Natural killer cell (primary cell): ENCODE measurements at regions not wholly inside any gene's neighbourhood (a gene's known extent, or its start where the extent isn't known, plus 50 kb on each side); places are given as distances from the start of the nearest gene placed in this dataset.

Experiments used
- ATAC-seq, 3 donors: fragments of 150-1000 bp in 2 of 3; fragments of 200-7000 bp in 1 of 3; cut with Tn5 transposase; 1 replicate in 1 of 3; 2 replicates in 2 of 3; pipeline ENCODE4 v1.10.0; 2021; ENCODE audit warnings: mild to moderate bottlenecking in 2 of 3, moderate library complexity in 2 of 3
- DNase-seq, 2 donors: peaks; one replicate each; pipeline versions ENCODE4 v3.0.0 to v3.0.0-alpha.2; 2013 to 2021; ENCODE audit warnings: mixed read lengths in 1 of 2
- H3K27ac ChIP-seq: one replicate; pipeline ENCODE4 v1.5.1; 2013; ENCODE audit warnings: mild to moderate bottlenecking, low read length
- H3K27me3 ChIP-seq: one replicate; pipeline ENCODE4 v1.6.1; 2013; ENCODE audit warnings: low read length; ENCODE audit not compliant: control insufficient read depth, insufficient read depth
- H3K36me3 ChIP-seq: one replicate; pipeline ENCODE4 v1.6.1; 2013; ENCODE audit warnings: low read length; ENCODE audit not compliant: control insufficient read depth, insufficient read depth
- H3K4me1 ChIP-seq: one replicate; pipeline ENCODE4 v1.6.1; 2013; ENCODE audit warnings: low read length; ENCODE audit not compliant: control insufficient read depth, insufficient read depth
- H3K4me3 ChIP-seq: one replicate; pipeline ENCODE4 v1.5.1; 2013; ENCODE audit warnings: low read length
- H3K9me3 ChIP-seq: one replicate; pipeline ENCODE4 v1.6.1; 2013; ENCODE audit warnings: low read length; ENCODE audit not compliant: control insufficient read depth, insufficient read depth
- H3K27ac Mint-ChIP-seq, 2 donors: one replicate each; pipeline ENCODE4 v1.8.0; 2022; ENCODE audit warnings: mild to moderate bottlenecking in 2 of 2, mixed read lengths in 2 of 2, moderate library complexity in 1 of 2
- H3K27me3 Mint-ChIP-seq, 2 donors: one replicate each; pipeline ENCODE4 v1.8.0; 2022; ENCODE audit warnings: low read depth in 2 of 2, mixed read lengths in 2 of 2
- H3K36me3 Mint-ChIP-seq: one replicate; pipeline ENCODE4 v1.8.0; 2022; ENCODE audit warnings: mixed read lengths
- H3K4me1 Mint-ChIP-seq, 2 donors: one replicate each; pipeline ENCODE4 v1.8.0; 2022; ENCODE audit warnings: mixed read lengths in 2 of 2
- H3K4me3 Mint-ChIP-seq: one replicate; pipeline ENCODE4 v1.8.0; 2022; ENCODE audit warnings: mild to moderate bottlenecking, moderate library complexity, mixed read lengths
- H3K9me3 Mint-ChIP-seq, 2 donors: one replicate each; pipeline ENCODE4 v1.8.0; 2022; ENCODE audit warnings: mixed read lengths in 2 of 2
- WGBS: methylation state at CpG from one replicate; pipeline ENCODE4 v1.1.7; 2013; ENCODE audit warnings: missing lambda C conversion rate; ENCODE audit not compliant: insufficient coverage; 5-methylcytosine and 5-hydroxymethylcytosine counted together
- intact Hi-C: fragments of 100-400 bp; cut with micrococcal nuclease; formaldehyde crosslinking; loops from one replicate; pipeline ENCODE4 v1.14.2; 2022
- TF ChIP-seq, protein P1 (sequence below): fragments of 200-600 bp; IDR thresholded peaks from one replicate; pipeline ENCODE4 v1.8.0; 2022; ENCODE audit warnings: antibody characterized with exemption

DNA sequence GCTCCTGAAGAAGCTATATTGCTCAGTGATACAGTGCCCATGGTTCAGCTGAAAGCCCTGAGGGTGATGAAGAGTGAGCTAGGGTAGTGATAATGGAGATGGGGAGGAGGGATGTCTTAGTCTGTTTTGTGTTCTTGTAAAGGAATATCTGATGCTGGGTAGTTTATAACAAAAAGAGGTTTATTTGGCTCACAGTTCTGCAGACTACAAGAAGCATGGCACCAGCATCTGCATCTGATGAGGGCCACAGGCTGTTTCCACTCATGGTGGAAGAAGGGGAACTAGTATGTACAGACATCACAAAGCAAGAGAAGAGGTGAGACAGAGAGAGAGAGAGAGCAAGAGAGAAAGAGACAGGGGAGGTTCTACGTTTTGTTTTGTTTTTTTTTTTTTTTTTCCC, 417.3 kb upstream of the TRIB2 start:
- Mint-ChIP-seq H3K36me3 (no peaks in the 10 kb centered on the region), H3K27me3 (peaks cover 16 to 25% of the 10 kb centered on the region in 2 donors), H3K27ac (no peak overlapping the region), H3K4me1 (peaks cover 29 to 42% of the 10 kb centered on the region in 2 donors), H3K9me3 (peaks cover 0 to 3% of the 10 kb centered on the region in 2 donors), H3K4me3 (no peak overlapping the region)
- ATAC-seq (no peak), DNase-seq (no peak)
- no peak overlapping the region for H3K27ac ChIP-seq
- peaks cover 5% of the 10 kb centered on the region for H3K9me3 ChIP-seq
- intact Hi-C loops, result loop anchor here (10.0 kb wide), 2 partner anchors 245 to 415 kb away; partner anchors contain the start of gene TRIB2
- peaks cover 10% of the 10 kb centered on the region for H3K4me1 ChIP-seq
- 88% methylated on average over 1 of the region's 1 CpG for WGBS
- H3K27me3 ChIP-seq, result peaks cover 3% of the 10 kb centered on the region
- no peaks in the 10 kb centered on the region for H3K36me3 ChIP-seq
- H3K4me3 ChIP-seq, result no peak overlapping the region
- TF ChIP-seq, protein P1, sequence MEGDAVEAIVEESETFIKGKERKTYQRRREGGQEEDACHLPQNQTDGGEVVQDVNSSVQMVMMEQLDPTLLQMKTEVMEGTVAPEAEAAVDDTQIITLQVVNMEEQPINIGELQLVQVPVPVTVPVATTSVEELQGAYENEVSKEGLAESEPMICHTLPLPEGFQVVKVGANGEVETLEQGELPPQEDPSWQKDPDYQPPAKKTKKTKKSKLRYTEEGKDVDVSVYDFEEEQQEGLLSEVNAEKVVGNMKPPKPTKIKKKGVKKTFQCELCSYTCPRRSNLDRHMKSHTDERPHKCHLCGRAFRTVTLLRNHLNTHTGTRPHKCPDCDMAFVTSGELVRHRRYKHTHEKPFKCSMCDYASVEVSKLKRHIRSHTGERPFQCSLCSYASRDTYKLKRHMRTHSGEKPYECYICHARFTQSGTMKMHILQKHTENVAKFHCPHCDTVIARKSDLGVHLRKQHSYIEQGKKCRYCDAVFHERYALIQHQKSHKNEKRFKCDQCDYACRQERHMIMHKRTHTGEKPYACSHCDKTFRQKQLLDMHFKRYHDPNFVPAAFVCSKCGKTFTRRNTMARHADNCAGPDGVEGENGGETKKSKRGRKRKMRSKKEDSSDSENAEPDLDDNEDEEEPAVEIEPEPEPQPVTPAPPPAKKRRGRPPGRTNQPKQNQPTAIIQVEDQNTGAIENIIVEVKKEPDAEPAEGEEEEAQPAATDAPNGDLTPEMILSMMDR, result no peak

DNA sequence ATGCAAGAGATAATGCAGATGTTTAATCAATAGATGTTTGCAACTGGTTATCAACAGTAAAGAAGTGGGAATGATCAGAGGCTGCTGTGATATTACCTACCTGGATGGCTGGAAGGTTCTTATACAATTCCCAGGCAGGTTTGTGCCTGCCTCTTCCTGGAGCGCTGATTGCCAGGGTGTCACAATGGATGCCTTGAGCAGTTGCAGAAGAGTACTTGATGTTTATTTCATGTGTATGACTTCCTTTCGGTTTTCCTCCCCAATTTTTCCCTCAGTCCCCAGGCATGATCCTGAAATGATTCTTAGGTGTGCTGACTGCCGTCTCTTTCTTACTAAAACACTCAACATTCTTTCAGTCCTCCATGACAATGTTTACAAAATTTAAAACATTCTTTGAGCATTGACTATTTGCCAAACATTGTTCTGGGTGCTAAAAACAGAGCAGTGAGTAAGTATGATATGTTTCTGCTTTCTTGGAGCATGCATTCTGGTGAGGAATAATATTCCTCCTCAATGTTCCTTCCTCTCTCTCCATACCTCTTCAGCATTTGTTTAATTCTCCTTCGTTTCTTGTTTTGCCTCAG, 416.6 kb upstream of the TRIB2 start:
- Histone ChIP-seq H3K4me3 (no peak overlapping the region), H3K36me3 (no peaks in the 10 kb centered on the region), H3K9me3 (peaks cover 5% of the 10 kb centered on the region), H3K27me3 (peaks cover 3% of the 10 kb centered on the region), H3K27ac (no peak overlapping the region), H3K4me1 (peaks cover 10% of the 10 kb centered on the region)
- Mint-ChIP-seq H3K27ac (no peak overlapping the region), H3K36me3 (no peaks in the 10 kb centered on the region), H3K27me3 (peaks cover 16 to 27% of the 10 kb centered on the region in 2 donors), H3K9me3 (peaks cover 0 to 3% of the 10 kb centered on the region in 2 donors), H3K4me3 (no peak overlapping the region), H3K4me1 (peaks cover 24 to 38% of the 10 kb centered on the region in 2 donors)
- intact Hi-C loops, result no loop called here
- TF ChIP-seq, protein P1, result no peak
- WGBS, result 98% methylated on average over 4 of the region's 4 CpGs
- DNase-seq (no peak), ATAC-seq (no peak)

DNA sequence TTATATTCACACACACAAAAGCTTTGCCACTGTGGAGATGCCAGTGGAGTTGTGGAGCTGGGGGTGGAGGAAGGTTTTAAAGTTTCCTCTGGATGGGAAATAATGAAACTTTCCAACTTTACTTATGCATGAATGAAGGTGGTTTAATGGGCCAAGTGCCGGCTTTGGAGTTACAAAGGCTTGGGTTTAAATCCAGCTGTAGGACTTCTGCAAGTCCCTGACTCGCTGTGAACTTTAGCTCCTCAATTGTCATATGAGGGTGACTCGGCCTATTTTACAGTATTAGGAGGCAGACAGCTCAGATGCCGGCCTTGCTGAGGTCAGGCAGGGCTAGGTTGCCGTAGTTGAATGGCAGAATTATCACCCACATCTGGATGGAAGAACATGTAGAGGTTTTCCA, 415.8 kb upstream of the TRIB2 start:
- peaks cover 3% of the 10 kb centered on the region for H3K27me3 ChIP-seq
- peaks cover 10% of the 10 kb centered on the region for H3K4me1 ChIP-seq
- H3K4me3 Mint-ChIP-seq, result no peak overlapping the region
- H3K4me3 ChIP-seq, result no peak overlapping the region
- intact Hi-C loops, result no loop called here
- H3K27ac Mint-ChIP-seq, result no peak overlapping the region
- no peak for ATAC-seq
- 95% methylated on average over 5 of the region's 5 CpGs for WGBS
- peaks cover 5% of the 10 kb centered on the region for H3K9me3 ChIP-seq
- H3K9me3 Mint-ChIP-seq, result peaks cover 0 to 3% of the 10 kb centered on the region in 2 donors
- H3K4me1 Mint-ChIP-seq, result peaks cover 22 to 29% of the 10 kb centered on the region in 2 donors
- DNase-seq, result no peak
- H3K36me3 Mint-ChIP-seq, result no peaks in the 10 kb centered on the region
- H3K27ac ChIP-seq, result no peak overlapping the region
- H3K36me3 ChIP-seq, result no peaks in the 10 kb centered on the region
- H3K27me3 Mint-ChIP-seq, result peaks cover 16 to 27% of the 10 kb centered on the region in 2 donors
- TF ChIP-seq, protein P1, result no peak

DNA sequence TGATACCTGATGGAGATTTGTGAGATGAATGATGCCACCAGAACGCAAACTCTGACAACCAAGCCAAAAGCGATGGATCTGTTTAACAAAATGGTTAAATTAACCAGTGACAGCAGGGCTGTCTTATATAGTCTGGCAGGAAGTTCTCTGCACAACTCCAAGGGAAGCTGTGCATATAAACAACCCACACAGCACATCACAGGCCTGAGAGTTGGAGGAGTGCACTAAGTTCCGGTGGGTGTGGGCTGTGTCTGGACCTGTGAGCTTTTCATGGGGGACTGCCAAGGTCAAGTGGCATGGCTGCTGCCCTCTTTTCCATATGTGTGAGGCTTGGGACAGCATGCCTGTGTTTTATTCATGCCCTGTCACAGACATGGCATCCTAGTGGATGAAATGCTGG, 414.6 kb upstream of the TRIB2 start:
- Mint-ChIP-seq H3K36me3 (no peaks in the 10 kb centered on the region), H3K4me3 (no peak overlapping the region), H3K27ac (no peak overlapping the region), H3K4me1 (peaks cover 19 to 27% of the 10 kb centered on the region in 2 donors), H3K27me3 (peaks cover 11 to 21% of the 10 kb centered on the region in 2 donors), H3K9me3 (no peaks in the 10 kb centered on the region)
- DNase-seq, result peak in 1 of 2 donors; percentile 28
- H3K27ac ChIP-seq, result no peak overlapping the region
- intact Hi-C loops, result no loop called here
- WGBS, result 82% methylated on average over 3 of the region's 3 CpGs
- no peaks in the 10 kb centered on the region for H3K36me3 ChIP-seq
- ATAC-seq, result peak in 2 of 3 donors; percentile 10 to 49
- TF ChIP-seq, protein P1, result no peak
- no peak overlapping the region for H3K4me3 ChIP-seq
- H3K9me3 ChIP-seq, result peaks cover 5% of the 10 kb centered on the region
- H3K4me1 ChIP-seq, result peaks cover 8% of the 10 kb centered on the region
- no peaks in the 10 kb centered on the region for H3K27me3 ChIP-seq
